ENCODE measurements at regions not wholly inside any gene's neighbourhood (a gene's known extent, or its start where the extent isn't known, plus 50 kb on each side); places are given as distances from the start of the nearest gene placed in this dataset.
"Not testable (repeated sequence)": the region's sequence is repeated elsewhere in the genome, so short reads cannot be mapped to it uniquely, and the experiment has no call there.

DNA sequence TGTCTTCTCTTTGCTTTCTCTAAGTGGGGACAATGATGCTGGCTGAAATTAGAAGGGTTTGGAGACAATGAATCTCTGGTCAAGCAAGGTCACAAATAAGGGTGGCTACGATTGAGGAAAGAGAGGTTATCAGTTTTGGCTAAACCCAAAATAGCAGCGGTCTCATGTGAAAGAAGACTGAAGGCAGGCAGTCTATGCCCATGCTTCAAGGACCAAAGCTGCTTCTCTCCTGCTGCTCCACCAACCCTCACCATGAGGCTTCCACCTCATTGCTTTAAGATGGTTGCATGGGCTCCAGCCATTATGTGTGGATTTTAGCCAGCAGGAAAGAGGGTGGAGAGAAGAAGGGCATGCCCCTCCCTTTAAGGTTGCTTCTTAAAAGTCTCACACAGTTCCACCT, 114.1 kb upstream of the TRIM2 start:
- Mint-ChIP-seq H3K36me3 (ENCODE audit: low read depth) (no peaks in the 10 kb centered on the region), H3K4me3 (no peak overlapping the region), H3K9me3 (ENCODE audit: low read depth) (no peaks in the 10 kb centered on the region), H3K27me3 (no peaks in the 10 kb centered on the region), H3K4me1 (peaks cover 15% of the 10 kb centered on the region), H3K27ac (no peak overlapping the region)
- ATAC-seq (no peak), DNase-seq (no peak)
- intact Hi-C loops (cut with DNase I, micrococcal nuclease) = no loop called here
- ChIA-PET POLR2A (no interaction called here), CTCF (interaction anchor here (0.9 to 2.7 kb wide), 7 partner anchors 10 to 673 kb away, joined by 3 to 9 read pairs (median 5); no protein-coding TSS in a partner anchor)

DNA sequence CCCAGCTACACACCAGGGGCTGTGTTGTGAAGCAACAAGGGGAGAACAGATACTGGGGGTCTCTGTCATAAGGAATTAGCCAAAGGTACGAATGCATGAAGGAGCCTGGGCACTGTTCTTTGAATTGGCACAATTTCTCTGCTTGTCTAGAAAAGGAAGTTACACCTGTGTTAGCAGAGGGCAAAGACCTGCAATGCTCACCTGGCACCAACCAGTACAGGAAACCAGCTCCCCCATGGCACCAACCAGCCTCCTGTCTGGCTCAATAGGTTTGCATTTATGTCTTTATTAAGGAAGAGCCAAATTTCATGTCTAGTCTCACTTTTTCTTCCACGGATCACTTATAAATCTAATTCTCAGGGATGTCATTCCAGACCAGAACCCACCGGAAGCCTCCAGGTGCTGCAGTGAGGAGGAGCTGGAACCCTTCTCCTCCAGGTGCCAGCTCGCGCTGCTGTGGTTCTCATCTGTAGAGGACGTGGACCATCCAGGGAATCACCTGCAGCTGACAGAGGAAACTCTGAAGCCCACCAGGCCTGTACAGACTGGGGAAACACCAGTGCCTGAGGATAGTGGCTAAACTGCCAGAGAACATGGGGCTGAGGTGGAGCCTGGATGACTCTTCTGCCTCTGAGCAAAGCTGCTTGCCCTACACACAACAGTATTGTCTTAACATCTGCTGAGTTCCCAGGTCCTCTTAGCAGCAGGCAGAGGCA, 113.4 kb upstream of the TRIM2 start:
- H3K36me3 Mint-ChIP-seq (ENCODE audit: low read depth) = no peaks in the 10 kb centered on the region
- no peak for ATAC-seq
- POLR2A ChIA-PET = no interaction called here

DNA sequence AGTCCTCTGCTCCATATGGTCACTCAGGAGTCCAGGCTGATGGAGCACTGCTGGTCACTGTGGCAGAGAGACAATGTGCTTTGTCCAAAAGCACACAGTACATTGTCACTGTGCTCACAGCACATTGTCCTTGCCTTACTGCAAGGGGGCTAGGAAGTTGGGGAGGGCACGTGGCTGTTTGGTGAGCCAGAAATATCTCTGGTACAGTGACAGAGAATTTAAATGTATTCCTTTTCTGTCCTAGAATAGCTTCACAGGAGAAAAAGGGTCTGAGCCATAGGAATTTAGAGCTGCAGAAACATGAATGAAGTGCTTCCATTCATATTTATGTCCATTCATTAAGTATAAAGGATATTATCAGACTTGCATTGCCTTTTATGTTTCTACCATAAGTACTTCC, 110.8 kb upstream of the TRIM2 start:
- Mint-ChIP-seq H3K27ac (no peak overlapping the region), H3K4me3 (no peak overlapping the region), H3K4me1 (peaks cover 8% of the 10 kb centered on the region), H3K27me3 (no peaks in the 10 kb centered on the region), H3K36me3 (ENCODE audit: low read depth) (no peaks in the 10 kb centered on the region), H3K9me3 (ENCODE audit: low read depth) (no peaks in the 10 kb centered on the region)
- POLR2A ChIA-PET = no interaction called here
- DNase-seq = no peak
- intact Hi-C loops (cut with DNase I, micrococcal nuclease) = no loop called here
- no peak for ATAC-seq
- CTCF ChIA-PET = interaction anchor here (1.1 to 6.5 kb wide), 2 partner anchors 8 to 34 kb away, joined by 4 to 42 read pairs; no protein-coding TSS in a partner anchor

More for the DNA sequence above, 113.4 kb upstream of the TRIM2 start:
- Mint-ChIP-seq H3K4me1 (peaks cover 9% of the 10 kb centered on the region), H3K27me3 (no peaks in the 10 kb centered on the region), H3K9me3 (ENCODE audit: low read depth) (no peaks in the 10 kb centered on the region), H3K27ac (no peak overlapping the region), H3K4me3 (no peak overlapping the region)
- DNase-seq = no peak
- intact Hi-C loops (cut with DNase I, micrococcal nuclease) = no loop called here
- CTCF ChIA-PET = interaction anchor here (0.9 to 2.1 kb wide), 5 partner anchors 11 to 674 kb away, joined by 3 to 7 read pairs (median 3); no protein-coding TSS in a partner anchor

DNA sequence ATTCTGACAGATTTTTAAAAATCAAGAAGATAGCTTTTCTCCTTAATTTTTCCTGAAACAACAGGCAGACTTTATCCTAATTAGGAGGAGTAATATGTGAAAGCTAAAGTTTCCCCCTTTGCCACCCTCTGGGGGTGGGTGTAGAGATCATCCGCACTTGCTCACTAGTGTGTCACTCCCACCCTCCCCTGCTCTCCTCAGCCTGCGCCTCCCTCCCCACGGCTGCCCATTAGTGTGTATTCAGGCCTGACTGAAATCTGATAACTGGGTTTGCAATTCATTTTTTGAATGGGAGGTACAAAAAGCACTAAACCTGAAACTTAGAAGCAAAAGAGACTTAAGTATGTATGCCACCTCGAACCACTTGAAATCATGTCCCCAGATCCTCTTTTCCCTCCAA, 110.4 kb upstream of the TRIM2 start:
- Mint-ChIP-seq H3K9me3 (ENCODE audit: low read depth) (no peaks in the 10 kb centered on the region), H3K4me3 (no peak overlapping the region), H3K36me3 (ENCODE audit: low read depth) (no peaks in the 10 kb centered on the region), H3K27ac (no peak overlapping the region), H3K4me1 (peaks cover 8% of the 10 kb centered on the region), H3K27me3 (no peaks in the 10 kb centered on the region)
- intact Hi-C loops (cut with DNase I, micrococcal nuclease) = no loop called here
- ChIA-PET CTCF (interaction anchor here (1.1 to 6.5 kb wide), 2 partner anchors 8 to 33 kb away, joined by 4 to 42 read pairs; no protein-coding TSS in a partner anchor), POLR2A (no interaction called here)
- DNase-seq = no peak
- no peak for ATAC-seq

DNA sequence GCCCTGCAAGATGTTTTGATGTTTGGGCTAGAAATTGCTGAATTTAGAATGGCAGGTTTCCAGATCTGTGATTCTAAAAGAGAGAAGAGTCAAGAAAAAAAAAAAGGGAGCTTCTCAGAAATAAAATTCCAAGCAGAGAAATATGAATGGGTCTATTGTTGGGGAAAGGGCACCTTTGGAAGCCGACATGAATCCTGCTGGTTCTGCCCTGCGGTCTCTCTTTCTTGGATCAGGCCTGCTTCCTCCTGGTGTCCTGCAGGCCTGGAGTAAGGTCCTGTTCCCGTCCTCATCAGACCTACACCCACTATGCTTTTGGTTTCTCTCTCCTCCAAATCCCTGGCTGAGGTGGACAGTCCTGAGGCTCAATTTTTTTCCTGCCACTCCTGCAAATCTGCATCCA, 109.8 kb upstream of the TRIM2 start:
- Mint-ChIP-seq H3K27ac (no peak overlapping the region), H3K36me3 (ENCODE audit: low read depth) (no peaks in the 10 kb centered on the region), H3K27me3 (no peaks in the 10 kb centered on the region), H3K4me1 (peaks cover 4% of the 10 kb centered on the region), H3K9me3 (ENCODE audit: low read depth) (no peaks in the 10 kb centered on the region), H3K4me3 (no peak overlapping the region)
- intact Hi-C loops (cut with DNase I, micrococcal nuclease) = no loop called here
- DNase-seq (no peak), ATAC-seq (no peak)
- POLR2A ChIA-PET = no interaction called here
- CTCF ChIA-PET = interaction anchor here (6.5 kb wide), 1 partner anchor 33 kb away, joined by 42 read pairs; no protein-coding TSS in a partner anchor

DNA sequence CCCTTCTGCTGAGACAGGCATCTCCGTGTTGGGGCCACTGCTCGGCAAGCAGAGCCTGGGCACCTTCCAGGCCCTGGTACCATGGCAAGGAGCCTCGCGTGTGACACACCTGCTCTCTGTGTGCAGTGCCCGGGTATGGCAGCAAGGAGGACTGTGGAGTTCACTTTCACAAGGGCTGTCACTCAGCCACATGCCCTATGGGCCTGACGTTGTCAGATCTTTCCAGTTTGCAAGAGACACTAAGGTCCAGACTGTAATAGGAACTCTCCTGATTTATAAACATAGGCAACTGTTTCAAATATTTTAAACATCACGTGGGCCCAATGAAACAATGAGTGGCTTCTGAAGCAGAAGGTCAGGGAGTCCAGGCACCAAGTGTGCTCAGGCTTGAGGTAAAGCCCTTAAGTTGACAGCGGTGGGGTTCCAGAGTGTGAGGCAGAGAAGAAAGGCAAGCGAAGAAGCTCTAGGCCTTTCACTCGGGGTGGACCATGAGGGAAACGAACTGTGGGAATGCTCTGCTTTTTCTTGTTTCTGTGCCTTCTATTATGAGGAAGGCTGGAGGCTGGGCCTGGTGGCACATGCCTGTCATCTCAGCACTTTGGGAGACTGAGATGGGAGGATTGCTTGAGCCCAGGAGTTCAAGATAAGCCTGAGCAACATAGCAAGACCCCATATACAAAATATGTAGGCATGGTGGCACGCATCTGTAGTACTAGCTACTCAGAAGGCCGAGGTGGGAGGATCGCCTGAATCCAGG, 108.6 kb upstream of the TRIM2 start:
- no peak for ATAC-seq
- peaks cover 4% of the 10 kb centered on the region for H3K4me1 Mint-ChIP-seq
- H3K4me3 Mint-ChIP-seq = no peak overlapping the region
- ChIA-PET CTCF (interaction anchor here (0.8 to 6.5 kb wide), 5 partner anchors 10 to 32 kb away, joined by 3 to 42 read pairs (median 4); no protein-coding TSS in a partner anchor), POLR2A (interaction anchor here (0.7 kb wide), 1 partner anchor 20 kb away, joined by 3 read pairs; no protein-coding TSS in a partner anchor)
- H3K27ac Mint-ChIP-seq = no peak overlapping the region
- DNase-seq = no peak
- intact Hi-C loops (cut with DNase I, micrococcal nuclease) = no loop called here
- no peaks in the 10 kb centered on the region for H3K27me3 Mint-ChIP-seq
- no peaks in the 10 kb centered on the region for H3K9me3 Mint-ChIP-seq (ENCODE audit: low read depth)
- no peaks in the 10 kb centered on the region for H3K36me3 Mint-ChIP-seq (ENCODE audit: low read depth)

DNA sequence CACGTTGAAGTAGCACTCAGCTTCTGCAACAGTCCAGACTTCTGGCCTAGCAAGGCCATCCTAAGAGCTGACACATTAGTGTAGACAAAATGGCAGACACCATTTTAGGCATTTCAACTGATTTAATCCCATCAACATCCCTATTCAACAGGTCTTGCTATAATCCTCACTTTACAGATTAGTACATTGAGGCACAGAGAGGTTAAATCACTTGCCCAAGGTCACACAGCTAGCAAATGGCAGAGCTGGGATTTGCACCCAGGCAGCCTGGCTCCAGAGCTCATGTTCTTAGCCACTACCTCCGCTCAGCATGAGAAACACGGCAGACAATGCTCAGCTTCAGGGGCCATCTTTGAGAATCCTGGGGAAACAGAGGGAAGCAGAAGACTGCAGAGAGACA, 107.9 kb upstream of the TRIM2 start:
- ChIA-PET CTCF (interaction anchor here (0.9 to 6.5 kb wide), 5 partner anchors 11 to 31 kb away, joined by 3 to 42 read pairs (median 3); no protein-coding TSS in a partner anchor), POLR2A (interaction anchor here (0.7 kb wide), 1 partner anchor 20 kb away, joined by 3 read pairs; no protein-coding TSS in a partner anchor)
- Mint-ChIP-seq H3K4me1 (no peaks in the 10 kb centered on the region), H3K9me3 (ENCODE audit: low read depth) (no peaks in the 10 kb centered on the region), H3K4me3 (no peak overlapping the region), H3K36me3 (ENCODE audit: low read depth) (no peaks in the 10 kb centered on the region), H3K27me3 (no peaks in the 10 kb centered on the region), H3K27ac (no peak overlapping the region)
- intact Hi-C loops (cut with DNase I, micrococcal nuclease) = no loop called here
- DNase-seq (no peak), ATAC-seq (no peak)

DNA sequence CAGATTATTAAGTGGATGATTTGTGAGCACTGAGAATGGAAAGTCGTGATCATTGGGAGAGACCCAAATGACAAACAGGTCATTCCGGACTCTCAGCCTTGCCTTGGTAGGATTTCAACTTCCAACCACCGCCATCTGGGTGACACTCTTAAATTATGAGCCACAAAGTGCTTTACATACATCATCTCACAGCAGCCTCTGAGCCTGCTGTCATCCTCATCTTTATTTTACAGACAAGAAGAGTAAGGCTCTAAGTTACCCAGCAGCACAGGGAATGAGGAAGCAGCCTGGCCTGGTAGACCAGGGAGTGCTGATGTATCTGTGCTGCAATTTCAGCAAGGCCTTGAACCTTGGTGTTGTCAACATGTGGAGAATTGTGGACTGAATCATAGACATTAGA, 105.8 kb upstream of the TRIM2 start:
- POLR2A ChIA-PET = no interaction called here
- Mint-ChIP-seq H3K27ac (no peak overlapping the region), H3K9me3 (ENCODE audit: low read depth) (no peaks in the 10 kb centered on the region), H3K36me3 (ENCODE audit: low read depth) (no peaks in the 10 kb centered on the region), H3K27me3 (no peaks in the 10 kb centered on the region), H3K4me3 (no peak overlapping the region), H3K4me1 (no peaks in the 10 kb centered on the region)
- DNase-seq (no peak), ATAC-seq (no peak)
- intact Hi-C loops (cut with DNase I, micrococcal nuclease) = no loop called here
- CTCF ChIA-PET = interaction anchor here (1.1 to 6.5 kb wide), 3 partner anchors 15 to 46 kb away, joined by 3 to 42 read pairs (median 4); no protein-coding TSS in a partner anchor

DNA sequence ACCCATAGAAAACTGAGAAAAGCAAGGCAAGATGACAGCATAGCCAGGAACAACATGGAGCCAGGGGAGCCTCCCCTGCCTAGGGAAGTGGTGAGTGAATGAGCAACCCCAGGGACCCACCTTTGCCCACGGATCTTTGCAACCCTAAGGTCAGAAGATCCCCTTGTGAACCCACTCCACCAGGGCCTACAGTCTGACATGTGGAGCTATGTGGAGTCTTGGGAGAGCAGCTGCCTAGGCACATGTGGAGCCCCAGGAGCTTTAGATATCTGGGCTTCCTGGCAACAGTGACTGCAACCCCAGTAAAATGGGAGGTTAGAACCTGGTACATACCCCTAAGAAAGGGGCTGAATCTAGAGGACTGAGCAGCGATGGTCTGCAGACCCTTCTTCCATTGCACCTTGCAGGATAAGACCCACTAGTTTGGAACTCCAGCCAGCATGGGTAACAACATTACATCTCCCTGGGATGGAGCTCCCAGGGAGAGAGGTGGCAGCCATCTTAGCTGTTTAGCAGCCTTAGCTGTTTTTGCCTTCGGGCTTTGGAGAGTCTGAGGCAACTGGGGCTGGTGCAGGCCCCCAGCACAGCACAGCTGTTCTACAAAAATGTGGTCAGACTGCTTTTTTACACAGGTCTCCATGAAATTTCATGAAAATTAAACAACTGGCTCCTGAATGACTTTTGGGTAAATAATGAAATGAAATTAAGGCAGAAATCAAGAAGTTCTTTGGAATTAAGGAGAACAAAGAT, 104.7 kb upstream of the TRIM2 start:
- no peak overlapping the region for H3K4me3 Mint-ChIP-seq
- ATAC-seq (no peak), DNase-seq (no peak)
- ChIA-PET CTCF (interaction anchor here (0.6 to 3.0 kb wide), 6 partner anchors 11 to 305 kb away, joined by 4 to 16 read pairs (median 6); no protein-coding TSS in a partner anchor), POLR2A (interaction anchor here (0.7 kb wide), 1 partner anchor 11 kb away, joined by 3 read pairs; no protein-coding TSS in a partner anchor)
- intact Hi-C loops (cut with DNase I, micrococcal nuclease) = no loop called here
- H3K4me1 Mint-ChIP-seq = peaks cover 3% of the 10 kb centered on the region
- no peaks in the 10 kb centered on the region for H3K36me3 Mint-ChIP-seq (ENCODE audit: low read depth)
- no peaks in the 10 kb centered on the region for H3K27me3 Mint-ChIP-seq
- no peaks in the 10 kb centered on the region for H3K9me3 Mint-ChIP-seq (ENCODE audit: low read depth)
- H3K27ac Mint-ChIP-seq = no peak overlapping the region

DNA sequence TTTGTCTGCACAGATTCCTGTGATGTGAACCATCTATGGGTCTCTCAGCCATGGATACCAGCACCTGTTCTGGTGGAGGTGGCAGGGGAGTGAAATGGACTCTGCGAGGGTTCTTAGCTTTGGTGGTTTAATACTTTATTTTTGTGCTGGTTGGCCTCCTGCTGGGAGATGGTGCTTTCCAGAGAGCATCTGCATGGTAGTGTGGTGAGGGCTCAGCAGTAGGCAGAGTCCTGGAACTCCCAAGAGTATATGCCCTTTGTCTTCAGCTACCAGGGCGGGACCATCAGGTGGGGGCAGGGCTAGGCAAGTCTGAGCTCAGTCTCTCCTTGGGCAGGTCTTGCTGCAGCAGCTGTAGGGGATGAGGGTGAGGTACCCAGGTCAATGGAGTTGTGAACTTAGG, 97.5 kb upstream of the TRIM2 start:
- intact Hi-C loops (cut with DNase I, micrococcal nuclease) = not testable (repeated sequence)

DNA sequence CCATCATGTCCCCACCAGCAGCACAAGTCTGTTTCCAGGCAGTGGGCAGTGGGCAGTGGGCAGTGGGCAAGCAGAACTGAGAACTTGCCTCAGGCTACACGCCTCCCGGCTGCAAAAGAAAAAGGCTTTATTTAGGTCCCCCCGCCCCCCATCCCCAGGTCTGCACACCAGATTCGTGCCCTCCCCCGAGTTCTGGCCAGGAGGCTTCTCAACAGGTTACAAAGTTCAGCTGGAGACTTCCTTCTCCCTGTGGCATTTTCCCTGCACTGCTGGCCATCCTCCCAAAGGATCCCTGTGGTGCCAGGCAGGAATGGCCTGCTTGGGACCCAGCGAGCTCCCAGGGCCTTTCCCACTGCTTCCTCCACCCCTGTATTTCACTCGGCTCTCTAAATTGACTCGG, 97.0 kb upstream of the TRIM2 start:
- Mint-ChIP-seq H3K27me3 (no peaks in the 10 kb centered on the region), H3K4me1 (peaks cover 3% of the 10 kb centered on the region), H3K9me3 (ENCODE audit: low read depth) (peaks cover 8% of the 10 kb centered on the region), H3K27ac (no peak overlapping the region), H3K4me3 (no peak overlapping the region), H3K36me3 (ENCODE audit: low read depth) (peaks cover 4% of the 10 kb centered on the region)
- ATAC-seq (no peak), DNase-seq (no peak)
- intact Hi-C loops (cut with DNase I, micrococcal nuclease) = no loop called here
- POLR2A ChIA-PET = no interaction called here
- CTCF ChIA-PET = interaction anchor here (0.9 to 2.7 kb wide), 5 partner anchors 13 to 24 kb away, joined by 3 to 16 read pairs (median 7); no protein-coding TSS in a partner anchor

More for the DNA sequence above, 97.5 kb upstream of the TRIM2 start:
- ATAC-seq; H3K9me3 Mint-ChIP-seq (ENCODE audit: low read depth); H3K36me3 Mint-ChIP-seq (ENCODE audit: low read depth); H3K4me3 Mint-ChIP-seq; DNase-seq; H3K4me1 Mint-ChIP-seq; POLR2A ChIA-PET; H3K27ac Mint-ChIP-seq; H3K27me3 Mint-ChIP-seq: not testable (repeated sequence)
- CTCF ChIA-PET = interaction anchor here (0.7 to 2.7 kb wide), 5 partner anchors 21 to 298 kb away, joined by 3 to 16 read pairs (median 10); no protein-coding TSS in a partner anchor
